ENCODE measurements at regions not wholly inside any gene's neighbourhood (a gene's known extent, or its start where the extent isn't known, plus 50 kb on each side); places are given as distances from the start of the nearest gene placed in this dataset.

- no peak for TF ChIP-seq CTCF (IDR thresholded peaks at IDR 0.05)
- TF ChIP-seq EZH2 (IDR thresholded peaks at IDR 0.05; ENCODE audit: borderline replicate concordance, insufficient read depth, low read depth, low read length, poor library complexity, severe bottlenecking) = no peak
Measured at GRCh38 chr10:4061441-4061951, 276.5 kb upstream of the KLF6 start.

All from B cell (primary cell).